GM12892 (cell line): ENCODE measurements at regions not wholly inside any gene's neighbourhood (a gene's known extent, or its start where the extent isn't known, plus 50 kb on each side); places are given as distances from the start of the nearest gene placed in this dataset.

ENCODE experiments used
- POLR2A ChIP-seq: IDR thresholded peaks from 2 replicates; pipeline ENCODE4 v1.6.1; 2011; ENCODE audit warnings: low read depth, low read length, control low read depth
- POLR2AphosphoS5 ChIP-seq: IDR thresholded peaks from 2 replicates; pipeline ENCODE4 v1.6.1; 2011; ENCODE audit warnings: low read depth, low read length, control low read depth

GRCh38 chr6:141483598-141484061, 649.1 kb upstream of the GJE1 start:
- no peak for TF ChIP-seq POLR2A
- no peak for TF ChIP-seq POLR2AphosphoS5
